AG09319 (cell line): ENCODE measurements at regions not wholly inside any gene's neighbourhood (a gene's known extent, or its start where the extent isn't known, plus 50 kb on each side); places are given as distances from the start of the nearest gene placed in this dataset.
"Not testable (repeated sequence)": the region's sequence is repeated elsewhere in the genome, so short reads cannot be mapped to it uniquely, and the experiment has no call there.

Experiments
- DNase-seq: peaks from one replicate; pipeline ENCODE4 v3.0.0-alpha.2; 2010; ENCODE audit warnings: low read depth; ENCODE audit errors: extremely low read depth
- TF ChIP-seq, protein P1 (sequence below): IDR thresholded peaks from 2 replicates; pipeline ENCODE4 v1.5.1; 2011; ENCODE audit warnings: low read depth, mild to moderate bottlenecking, inconsistent platforms, low read length, moderate library complexity

DNA sequence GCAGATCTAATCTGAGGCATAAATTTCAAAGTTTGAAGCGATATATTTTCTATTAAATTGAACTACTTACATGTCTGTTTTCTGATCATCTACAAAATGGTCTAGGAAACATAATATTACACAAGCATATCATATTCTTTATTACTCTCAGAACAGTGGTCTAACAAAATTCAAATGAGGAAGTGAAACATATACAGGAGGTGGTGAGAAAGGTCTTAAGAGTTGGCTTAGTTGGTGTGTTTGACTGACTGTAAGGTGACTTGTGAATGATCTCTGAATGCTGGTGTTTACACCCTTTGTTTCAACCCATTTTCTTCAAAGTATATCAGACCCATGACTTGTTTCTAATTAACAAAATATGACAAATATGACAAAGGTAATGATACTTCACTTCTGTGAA lies 1156.8 kb downstream of the SLC16A7 start:
- TF ChIP-seq, protein P1, sequence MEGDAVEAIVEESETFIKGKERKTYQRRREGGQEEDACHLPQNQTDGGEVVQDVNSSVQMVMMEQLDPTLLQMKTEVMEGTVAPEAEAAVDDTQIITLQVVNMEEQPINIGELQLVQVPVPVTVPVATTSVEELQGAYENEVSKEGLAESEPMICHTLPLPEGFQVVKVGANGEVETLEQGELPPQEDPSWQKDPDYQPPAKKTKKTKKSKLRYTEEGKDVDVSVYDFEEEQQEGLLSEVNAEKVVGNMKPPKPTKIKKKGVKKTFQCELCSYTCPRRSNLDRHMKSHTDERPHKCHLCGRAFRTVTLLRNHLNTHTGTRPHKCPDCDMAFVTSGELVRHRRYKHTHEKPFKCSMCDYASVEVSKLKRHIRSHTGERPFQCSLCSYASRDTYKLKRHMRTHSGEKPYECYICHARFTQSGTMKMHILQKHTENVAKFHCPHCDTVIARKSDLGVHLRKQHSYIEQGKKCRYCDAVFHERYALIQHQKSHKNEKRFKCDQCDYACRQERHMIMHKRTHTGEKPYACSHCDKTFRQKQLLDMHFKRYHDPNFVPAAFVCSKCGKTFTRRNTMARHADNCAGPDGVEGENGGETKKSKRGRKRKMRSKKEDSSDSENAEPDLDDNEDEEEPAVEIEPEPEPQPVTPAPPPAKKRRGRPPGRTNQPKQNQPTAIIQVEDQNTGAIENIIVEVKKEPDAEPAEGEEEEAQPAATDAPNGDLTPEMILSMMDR = no peak
- no peak for DNase-seq

- TF ChIP-seq, protein P1 = no peak
- DNase-seq = no peak
These were observed 1162.4 kb downstream of the SLC16A7 start for GRCh38 chr12:60758224-60758623.

DNA sequence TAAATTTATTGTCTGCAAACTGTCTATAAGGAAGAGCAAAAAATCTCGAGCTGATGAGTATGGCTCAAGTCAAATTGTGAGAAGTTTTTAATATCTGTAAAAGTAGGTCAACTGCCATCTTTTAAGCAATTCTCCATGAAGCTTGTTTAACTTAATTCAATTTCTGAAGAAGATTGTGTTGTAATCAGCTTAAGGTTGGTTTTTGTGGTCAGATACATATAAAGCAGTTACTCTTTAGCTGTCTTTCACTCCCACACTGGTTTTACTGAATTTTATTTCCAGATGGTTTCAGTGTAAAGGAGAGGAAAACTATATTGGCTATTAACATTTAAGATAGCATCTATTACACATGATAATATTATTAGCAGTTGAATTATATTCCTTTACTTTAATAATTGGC lies 1165.1 kb downstream of the SLC16A7 start:
- no peak for DNase-seq
- TF ChIP-seq, protein P1 = no peak

GRCh38 chr12:60801166-60801565 lies 1205.3 kb downstream of the SLC16A7 start:
- DNase-seq = not testable (repeated sequence)

DNA sequence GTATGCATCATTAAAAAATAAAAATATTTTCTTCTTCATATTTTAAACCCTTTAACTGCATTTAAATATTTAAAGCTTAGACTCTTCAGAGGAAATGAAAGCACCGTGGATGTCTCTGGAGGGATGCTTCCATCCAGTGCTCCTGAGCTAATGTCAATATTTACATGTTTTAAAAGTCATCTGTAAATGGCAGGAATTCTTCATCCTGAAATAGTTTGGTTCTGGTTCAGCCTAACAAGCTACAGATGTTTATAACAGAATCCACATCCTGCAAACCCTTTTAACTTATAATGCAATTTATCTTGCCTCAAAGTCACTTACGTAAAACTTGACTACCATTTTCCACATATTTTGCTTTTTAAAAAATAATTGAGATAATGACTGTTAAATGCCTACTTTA lies 1207.3 kb downstream of the SLC16A7 start:
- TF ChIP-seq, protein P1 = no peak
- peak; percentile 0 for DNase-seq

GRCh38 chr12:60805364-60805763 lies 1209.5 kb downstream of the SLC16A7 start:
- TF ChIP-seq, protein P1 = no peak
- no peak for DNase-seq

DNA sequence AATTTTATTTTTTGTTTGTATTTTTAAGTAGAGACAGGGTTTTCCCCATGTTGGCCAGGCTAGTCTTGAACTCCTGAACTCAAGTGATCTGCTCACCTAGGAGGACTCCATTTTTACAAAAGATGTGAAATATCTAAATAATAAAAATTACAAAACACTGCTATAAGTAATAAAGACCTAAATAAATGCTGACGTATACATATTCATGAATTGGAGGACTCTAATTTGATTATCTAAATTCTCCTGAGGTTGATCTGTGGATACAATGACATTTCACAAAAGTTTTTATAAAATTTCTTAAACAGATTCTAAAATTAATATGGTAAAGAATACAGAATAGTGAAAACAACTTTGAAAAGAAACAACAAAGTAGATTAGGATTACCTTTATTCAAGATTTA lies 1224.0 kb downstream of the SLC16A7 start:
- DNase-seq = no peak
- TF ChIP-seq, protein P1 = no peak

- no peak for DNase-seq
- TF ChIP-seq, protein P1 = no peak
These were observed 1226.8 kb downstream of the SLC16A7 start for GRCh38 chr12:60822580-60822979.
